NT2/D1 (cell line): ENCODE measurements at regions not wholly inside any gene's neighbourhood (a gene's known extent, or its start where the extent isn't known, plus 50 kb on each side); places are given as distances from the start of the nearest gene placed in this dataset.

Experiments
- SUZ12 ChIP-seq: IDR thresholded peaks from 2 replicates; pipeline ENCODE4 v1.6.1; 2011; ENCODE audit not compliant: insufficient read length, insufficient read depth; ENCODE audit errors: extremely low read depth
- YY1 ChIP-seq: IDR thresholded peaks from 2 replicates; pipeline ENCODE4 v1.6.1; 2011; ENCODE audit not compliant: insufficient read length, insufficient read depth

- TF ChIP-seq YY1, result no peak
- TF ChIP-seq SUZ12, result no peak
Measured at GRCh38 chr20:57804470-57805250, 94.8 kb upstream of the PMEPA1 start.
